Esophagus squamous epithelium (tissue), 5 donors: ENCODE measurements at regions not wholly inside any gene's neighbourhood (a gene's known extent, or its start where the extent isn't known, plus 50 kb on each side); places are given as distances from the start of the nearest gene placed in this dataset.

Experiments
- DNase-seq: peaks from one replicate; lab custom pipeline; 2025; lab: John Stamatoyannopoulos, UW
- H3K27ac ChIP-seq, 4 donors: fragments of 200-600 bp; sonication (generic); one replicate each; pipeline ENCODE4 v1.5.1; 2016 to 2019; ENCODE audit warnings: mild to moderate bottlenecking in 1 of 4
- H3K27me3 ChIP-seq, 4 donors: fragments of 200-600 bp; sonication (generic); 1 replicate in 3 of 4; 2 replicates in 1 of 4; pipeline versions ENCODE4 v1.5.1 to v1.6.0; 2017 to 2021; ENCODE audit warnings: antibody characterized with exemption in 1 of 4
- H3K36me3 ChIP-seq, 3 donors: fragments of 200-600 bp; sonication (generic); one replicate each; pipeline ENCODE4 v1.5.1; 2016 to 2019
- H3K4me1 ChIP-seq, 3 donors: fragments of 200-600 bp; sonication (generic); one replicate each; pipeline ENCODE4 v1.5.1; 2017 to 2019
- H3K4me3 ChIP-seq, 4 donors: fragments of 200-600 bp; sonication (generic); 1 replicate in 3 of 4; 2 replicates in 1 of 4; pipeline ENCODE4 v1.5.1; 2016 to 2019; ENCODE audit warnings: mild to moderate bottlenecking in 2 of 4, moderate library complexity in 1 of 4
- H3K9me3 ChIP-seq, 3 donors: fragments of 200-600 bp; sonication (generic); one replicate each; pipeline ENCODE4 v1.5.1; 2016 to 2019
- CTCF ChIP-seq, 6 experiments: fragments of 450-650 bp in 4 of 6; fragments of 200-600 bp in 2 of 6; sonication (generic) in 2 of 6; IDR thresholded peaks; one replicate each; pipeline ENCODE4 v1.5.1; 2016 to 2019; ENCODE audit warnings: antibody characterized with exemption in 6 of 6, mild to moderate bottlenecking in 4 of 6, moderate library complexity in 4 of 6
- POLR2A ChIP-seq, 4 donors: fragments of 450-650 bp; IDR thresholded peaks; one replicate each; pipeline ENCODE4 v1.6.1; 2017; ENCODE audit warnings: antibody characterized with exemption in 4 of 4, mild to moderate bottlenecking in 4 of 4, moderate library complexity in 3 of 4
- WGBS, 2 donors: methylation state at CpG; one replicate each; pipeline ENCODE4 v1.1.5; 2018; 5-methylcytosine and 5-hydroxymethylcytosine counted together
- intact Hi-C: fragments of 100-400 bp; cut with DNase I; formaldehyde crosslinking; loops from one replicate; pipeline ENCODE4 v1.15.0; 2022
- donor health status: DM: yes; HTN: yes; CAD: no.

DNA sequence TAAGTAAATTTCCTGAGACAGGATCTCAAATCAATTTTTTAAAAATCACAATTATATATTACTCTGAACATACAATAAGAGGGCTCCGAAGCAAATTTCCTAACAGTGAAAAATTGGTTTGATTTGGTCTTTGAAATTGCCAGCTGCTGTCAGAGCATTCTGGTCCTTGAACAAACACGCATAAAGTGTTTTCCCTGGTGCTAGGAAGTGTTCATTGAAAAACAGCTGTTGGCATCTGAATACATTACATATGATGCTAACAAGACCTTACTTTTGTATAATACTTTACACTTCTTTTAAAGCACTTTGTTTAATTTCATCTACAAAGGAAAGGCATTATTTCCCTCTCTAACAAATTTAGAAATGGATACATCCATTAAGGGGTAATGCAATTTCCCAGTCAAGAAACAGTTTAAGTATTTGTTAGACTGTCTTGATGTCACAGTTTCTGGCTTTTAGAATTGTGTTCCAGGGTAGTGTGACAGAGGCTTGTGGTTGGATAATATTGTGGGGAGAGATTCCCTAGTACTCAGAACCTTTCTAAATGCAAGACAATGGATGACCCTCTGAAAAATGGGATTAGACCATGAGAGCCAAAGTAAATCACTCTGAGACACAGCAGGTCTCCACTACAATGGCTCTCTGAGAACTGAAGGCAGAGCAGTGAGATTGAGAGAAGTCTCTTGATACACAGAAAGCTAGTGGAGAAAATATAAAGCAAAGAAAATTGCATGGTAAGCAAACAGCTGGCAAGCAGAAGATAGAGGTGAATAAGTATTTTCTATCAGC is 299.0 kb downstream of the TRIB2 start:
- Histone ChIP-seq H3K4me1 (no peaks in the 10 kb centered on the region), H3K36me3 (no peaks in the 10 kb centered on the region), H3K4me3 (no peak overlapping the region), H3K27ac (no peak overlapping the region), H3K9me3 (no peaks in the 10 kb centered on the region), H3K27me3 (peaks cover 0 to 33% (median 0%) of the 10 kb centered on the region in 4 donors)
- WGBS, 2 donors, result 82 to 89% methylated on average over 2 of the region's 2 CpGs
- TF ChIP-seq POLR2A (IDR thresholded peaks at IDR 0.05) (no peak), CTCF (IDR thresholded peaks at IDR 0.05) (no peak)
- no peak for DNase-seq
- intact Hi-C loops, result no loop called here

GRCh38 chr2:13018490-13018889 is 301.8 kb downstream of the TRIB2 start:
- Histone ChIP-seq H3K4me3 (no peak overlapping the region), H3K36me3 (no peaks in the 10 kb centered on the region), H3K27me3 (peaks cover 0 to 32% (median 0%) of the 10 kb centered on the region in 4 donors), H3K4me1 (no peaks in the 10 kb centered on the region), H3K27ac (no peak overlapping the region), H3K9me3 (no peaks in the 10 kb centered on the region)
- TF ChIP-seq CTCF (IDR thresholded peaks at IDR 0.05), result no peak
- no peak for TF ChIP-seq POLR2A (IDR thresholded peaks at IDR 0.05)
- intact Hi-C loops, result no loop called here
- 75 to 78% methylated on average over 2 of the region's 2 CpGs for WGBS, 2 donors
- DNase-seq, result no peak

- peaks cover 0 to 19% (median 0%) of the 10 kb centered on the region in 4 donors for H3K27me3 ChIP-seq
- no peak overlapping the region for H3K4me3 ChIP-seq
- H3K36me3 ChIP-seq, result no peaks in the 10 kb centered on the region
- no peak overlapping the region for H3K27ac ChIP-seq
- TF ChIP-seq POLR2A (IDR thresholded peaks at IDR 0.05), result no peak
- no peak for TF ChIP-seq CTCF (IDR thresholded peaks at IDR 0.05)
- H3K4me1 ChIP-seq, result no peaks in the 10 kb centered on the region
- 79 to 88% methylated on average over 3 of the region's 3 CpGs for WGBS, 2 donors
- intact Hi-C loops, result no loop called here
- DNase-seq, result no peak
- no peaks in the 10 kb centered on the region for H3K9me3 ChIP-seq
These were observed 303.0 kb downstream of the TRIB2 start for GRCh38 chr2:13019781-13020180.

GRCh38 chr2:13020469-13020868 is 303.7 kb downstream of the TRIB2 start:
- Histone ChIP-seq H3K27me3 (peaks cover 0 to 16% (median 0%) of the 10 kb centered on the region in 4 donors), H3K9me3 (no peaks in the 10 kb centered on the region), H3K4me3 (no peak overlapping the region), H3K36me3 (no peaks in the 10 kb centered on the region), H3K27ac (no peak overlapping the region), H3K4me1 (no peaks in the 10 kb centered on the region)
- WGBS, 2 donors, result 46 to 63% methylated on average over 3 of the region's 3 CpGs
- intact Hi-C loops, result no loop called here
- DNase-seq, result no peak
- TF ChIP-seq POLR2A (IDR thresholded peaks at IDR 0.05), result no peak
- no peak for TF ChIP-seq CTCF (IDR thresholded peaks at IDR 0.05)

- TF ChIP-seq CTCF (IDR thresholded peaks at IDR 0.05), result no peak
- no peak for TF ChIP-seq POLR2A (IDR thresholded peaks at IDR 0.05)
- Histone ChIP-seq H3K9me3 (no peaks in the 10 kb centered on the region), H3K4me1 (no peaks in the 10 kb centered on the region), H3K27ac (no peak overlapping the region), H3K36me3 (no peaks in the 10 kb centered on the region), H3K27me3 (peaks cover 0 to 7% (median 0%) of the 10 kb centered on the region in 4 donors), H3K4me3 (no peak overlapping the region)
- intact Hi-C loops, result no loop called here
- WGBS, 2 donors, result 37 to 43% methylated on average over 3 of the region's 3 CpGs
- no peak for DNase-seq
These were observed 304.8 kb downstream of the TRIB2 start for GRCh38 chr2:13021470-13021957.
